Mucosa of gallbladder (tissue), 1 donor: ENCODE measurements at regions not wholly inside any gene's neighbourhood (a gene's known extent, or its start where the extent isn't known, plus 50 kb on each side); places are given as distances from the start of the nearest gene placed in this dataset.

Experiments
- DNase-seq: peaks from one replicate; pipeline ENCODE4 v3.0.0-alpha.2; 2020; ENCODE audit warnings: low spot score
- donor health status: DM: no; HTN: no; CAD: no.

- no peak for DNase-seq
Measured at GRCh38 chr3:117400303-117400702, 690.7 kb downstream of the TUSC7 start.

- no peak for DNase-seq
Measured at GRCh38 chr3:117404141-117404540, 694.6 kb downstream of the TUSC7 start.

- no peak for DNase-seq
Measured at GRCh38 chr3:117404730-117405129, 695.2 kb downstream of the TUSC7 start.

DNA sequence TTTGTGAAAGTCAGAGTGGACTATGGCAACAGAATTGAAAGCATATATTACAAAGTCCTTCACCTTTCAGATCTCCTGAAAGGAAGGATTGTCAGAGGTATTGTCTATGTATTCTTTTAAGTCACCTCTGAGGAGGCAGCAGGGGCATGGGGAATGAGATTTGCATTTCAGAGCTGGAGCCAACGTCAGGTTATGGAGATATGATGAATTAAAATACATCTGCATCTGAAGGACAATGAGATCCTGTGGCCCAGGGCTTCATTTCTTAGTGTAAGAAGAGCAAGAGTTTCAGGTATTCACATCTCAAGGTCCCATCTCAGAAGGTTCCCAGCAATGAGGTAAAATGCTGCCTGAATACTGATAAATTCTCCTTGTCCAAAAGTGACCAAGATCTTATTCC, 695.8 kb downstream of the TUSC7 start:
- DNase-seq: no peak

- no peak for DNase-seq
Measured at GRCh38 chr3:117407317-117407716, 697.7 kb downstream of the TUSC7 start.

- DNase-seq: no peak
Measured at GRCh38 chr3:117408811-117409210, 699.2 kb downstream of the TUSC7 start.

GRCh38 chr3:117409256-117409655, 699.7 kb downstream of the TUSC7 start:
- no peak for DNase-seq

DNA sequence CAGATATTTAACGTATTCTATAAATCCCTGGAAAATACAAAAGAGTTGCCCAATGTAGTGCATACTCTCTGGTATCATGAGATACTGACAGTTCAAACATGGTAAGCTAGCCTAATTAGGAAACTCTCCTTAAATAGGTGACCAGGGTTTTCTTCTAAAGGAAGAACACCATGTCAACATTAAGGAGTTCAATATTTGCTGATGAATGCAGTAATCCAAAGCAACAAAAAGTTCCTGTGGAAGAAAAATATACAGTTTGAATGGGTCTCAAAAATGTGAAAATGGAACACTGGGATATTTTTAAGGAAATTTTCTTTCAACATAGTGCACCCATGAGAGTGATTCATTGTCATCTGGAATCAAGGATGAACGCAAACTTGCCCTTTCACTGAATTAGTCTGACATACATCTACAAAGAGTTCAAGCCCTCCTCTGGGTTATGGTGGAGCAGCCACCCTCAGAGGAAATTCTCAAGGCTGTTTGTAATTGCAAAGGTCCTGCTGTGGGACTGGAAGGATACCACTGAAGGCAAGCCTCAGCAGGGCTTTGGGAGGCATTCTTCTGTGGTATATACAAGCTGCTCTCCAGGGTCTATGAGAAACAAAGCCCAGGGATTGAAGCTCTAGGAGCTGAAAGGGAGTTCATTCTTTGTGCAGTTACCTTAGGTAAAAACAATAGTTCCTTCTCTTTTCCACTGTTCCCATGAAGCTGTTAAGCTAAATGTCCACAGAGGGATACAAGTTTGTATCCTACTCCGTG, 700.3 kb downstream of the TUSC7 start:
- DNase-seq: no peak

DNA sequence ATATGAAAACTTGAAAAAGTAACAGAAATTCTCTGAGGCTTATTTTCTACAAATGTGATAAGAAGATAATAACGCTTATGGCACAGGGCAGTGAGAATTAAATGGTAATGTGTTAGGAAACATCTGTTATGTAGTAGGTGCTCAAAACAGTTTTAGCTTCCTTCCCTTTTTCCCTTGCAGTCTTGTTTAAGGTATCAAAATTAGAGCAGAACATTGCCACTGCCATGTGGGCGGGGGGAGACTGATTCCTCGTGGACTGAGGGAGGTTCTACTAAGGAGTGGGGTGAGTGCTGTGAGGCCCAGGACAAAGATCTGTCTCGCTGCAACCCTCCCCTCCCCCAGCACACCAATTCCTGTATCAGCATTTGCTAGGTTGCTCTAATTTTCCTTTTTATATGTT, 702.4 kb downstream of the TUSC7 start:
- no peak for DNase-seq

GRCh38 chr3:117417411-117417810, 707.8 kb downstream of the TUSC7 start:
- DNase-seq: no peak

- DNase-seq: no peak
Measured at GRCh38 chr3:117427081-117427480, 717.5 kb downstream of the TUSC7 start.

GRCh38 chr3:117433427-117433826, 723.8 kb downstream of the TUSC7 start:
- no peak for DNase-seq

- DNase-seq: no peak
Measured at GRCh38 chr3:117434661-117435412, 725.3 kb downstream of the TUSC7 start.

DNA sequence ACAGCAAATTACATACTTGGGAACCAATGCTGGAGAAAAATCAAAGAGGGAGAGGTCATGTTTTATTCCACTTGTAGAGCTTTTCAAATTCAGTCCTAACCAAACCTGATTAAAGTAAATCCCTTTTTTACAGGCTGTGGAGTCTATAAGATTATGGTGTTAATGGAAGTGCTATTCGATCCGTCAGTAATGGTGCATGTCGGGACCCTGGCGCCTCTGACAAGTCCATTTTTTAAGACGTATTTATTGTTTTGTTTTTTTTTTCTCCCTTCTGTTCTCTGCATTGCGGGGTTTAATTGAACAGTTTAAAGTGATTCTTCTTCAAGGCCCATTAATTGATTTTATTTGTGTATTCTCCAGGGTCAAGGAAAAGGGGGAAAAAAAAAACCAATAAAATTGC, 725.9 kb downstream of the TUSC7 start:
- no peak for DNase-seq

DNA sequence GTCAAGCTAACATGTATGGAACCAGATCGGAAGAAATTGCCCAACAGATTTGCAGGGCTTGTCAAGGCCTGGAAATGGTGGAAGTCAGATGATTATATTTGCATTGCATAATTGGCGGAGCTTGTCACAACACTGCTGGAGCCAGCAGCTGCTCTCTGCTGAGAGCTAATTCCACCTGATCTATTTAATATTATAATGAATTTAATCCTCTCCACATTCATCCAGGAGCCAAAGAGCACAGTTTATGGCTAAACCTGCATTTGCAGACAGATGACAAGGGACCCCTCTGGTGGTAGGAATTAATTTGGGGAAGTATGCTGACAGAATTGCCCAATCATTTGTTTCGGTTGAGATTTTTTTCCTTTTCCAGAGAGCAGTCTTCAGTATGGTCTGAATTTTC, 730.2 kb downstream of the TUSC7 start:
- no peak for DNase-seq

GRCh38 chr3:117441851-117442250, 732.3 kb downstream of the TUSC7 start:
- DNase-seq: no peak

- DNase-seq: no peak
Measured at GRCh38 chr3:117442566-117442965, 733.0 kb downstream of the TUSC7 start.

DNA sequence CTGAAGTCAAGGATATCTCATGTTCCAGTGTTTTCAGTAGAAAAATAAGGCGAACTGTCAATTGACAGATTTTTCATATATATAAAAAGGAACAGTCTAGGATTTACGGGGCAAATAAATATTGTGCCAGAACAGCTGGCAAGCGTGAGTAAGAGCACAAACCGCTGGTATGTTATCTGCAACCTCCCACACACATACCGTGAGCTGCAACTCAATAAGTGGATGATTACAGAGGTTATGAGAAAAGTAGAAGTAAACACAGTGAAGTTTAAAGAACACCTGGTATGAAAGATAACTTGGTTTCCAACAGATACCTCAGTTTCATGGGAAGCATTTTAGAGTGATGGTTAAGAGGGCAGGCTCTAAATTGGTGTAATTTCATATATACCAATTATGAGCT, 733.4 kb downstream of the TUSC7 start:
- DNase-seq: no peak

DNA sequence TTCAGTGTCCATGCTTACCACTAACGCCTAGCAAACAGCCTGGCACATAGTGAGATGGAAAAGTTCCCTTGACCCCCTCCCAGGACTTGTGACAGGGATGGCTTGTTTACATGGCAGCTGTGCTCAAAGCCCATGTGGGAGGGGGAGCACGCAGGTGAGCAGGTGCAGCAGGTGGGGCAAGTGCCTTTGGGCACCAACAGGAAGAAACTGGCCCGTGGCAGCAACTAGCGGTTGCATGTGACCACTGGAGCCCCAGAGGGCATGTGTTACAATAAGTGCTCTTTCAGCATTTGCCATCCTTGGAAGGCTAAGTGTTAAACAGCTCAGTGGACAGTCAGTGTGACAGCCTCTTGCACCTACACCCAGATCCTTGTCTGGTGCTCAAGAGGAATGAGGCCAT, 734.6 kb downstream of the TUSC7 start:
- DNase-seq: no peak

DNA sequence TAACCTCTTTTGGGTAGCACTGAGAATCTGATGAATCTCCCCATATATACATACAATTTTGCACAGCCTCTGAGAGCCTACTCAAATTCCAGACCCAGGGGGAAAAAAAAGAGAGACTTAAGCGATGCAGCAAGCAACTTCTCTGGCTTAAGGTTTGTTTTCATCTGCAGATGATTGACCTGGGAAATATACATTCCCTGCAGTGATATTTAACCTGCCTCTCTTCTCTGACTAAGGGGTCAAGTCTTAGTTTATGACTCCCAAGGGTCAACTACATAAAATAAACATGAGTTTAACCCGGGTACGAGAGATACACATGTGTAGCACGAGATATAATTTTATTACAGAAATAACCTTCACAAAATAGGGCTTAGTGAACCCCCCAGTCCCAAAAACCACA, 737.8 kb downstream of the TUSC7 start:
- DNase-seq: no peak

- no peak for DNase-seq
Measured at GRCh38 chr3:117450026-117450425, 740.4 kb downstream of the TUSC7 start.

DNA sequence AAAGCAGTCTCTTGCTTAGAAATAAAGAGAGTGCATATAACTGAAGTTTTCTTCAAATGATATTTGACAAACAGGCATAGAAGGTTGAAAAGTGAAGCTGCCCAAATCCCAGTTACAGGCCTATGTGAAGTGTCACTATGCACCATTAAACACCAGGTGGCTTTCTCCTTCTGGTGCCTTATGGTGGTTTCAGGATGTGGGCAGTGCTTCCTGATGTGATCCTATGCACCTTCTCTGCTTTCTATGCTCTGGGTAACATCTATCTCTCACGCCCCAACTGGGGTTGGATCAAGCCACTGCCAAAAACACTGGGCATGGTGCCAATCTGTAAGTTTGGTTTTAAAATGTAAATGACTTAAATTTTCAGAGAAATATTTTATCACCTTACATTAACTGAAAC, 744.7 kb downstream of the TUSC7 start:
- no peak for DNase-seq

GRCh38 chr3:117454908-117455307, 745.3 kb downstream of the TUSC7 start:
- no peak for DNase-seq

DNA sequence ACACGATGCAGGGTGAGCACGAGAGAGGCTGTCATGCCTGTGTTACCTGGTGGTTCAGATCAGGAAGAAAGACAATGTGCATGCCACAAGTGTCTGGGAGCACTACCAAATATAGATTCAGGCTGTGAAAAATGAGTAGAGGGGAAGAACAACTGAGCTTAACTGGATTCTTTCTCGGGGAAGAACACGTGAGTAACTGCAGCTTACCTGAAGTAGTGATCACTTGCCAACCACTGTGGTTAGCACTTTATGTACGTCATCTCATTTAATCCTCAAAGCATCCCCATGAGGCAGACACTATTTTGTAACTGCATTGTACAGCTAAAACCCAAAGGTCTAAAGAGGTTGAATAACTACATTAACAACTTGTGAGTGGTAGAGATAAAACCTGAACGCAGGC, 746.2 kb downstream of the TUSC7 start:
- DNase-seq: no peak
